Posterior cingulate gyrus (tissue), 11 donors: ENCODE measurements at regions not wholly inside any gene's neighbourhood (a gene's known extent, or its start where the extent isn't known, plus 50 kb on each side); places are given as distances from the start of the nearest gene placed in this dataset.
"Not testable (repeated sequence)": the region's sequence is repeated elsewhere in the genome, so short reads cannot be mapped to it uniquely, and the experiment has no call there.

Experiments used
- DNase-seq, 10 donors: peaks; one replicate each; pipeline versions ENCODE4 v3.0.0 to v3.0.0-alpha.2; 2020 to 2021; ENCODE audit warnings: mixed read lengths in 3 of 10
- intact Hi-C: fragments of 100-400 bp; cut with DNase I; formaldehyde crosslinking; loops from one replicate; pipeline ENCODE4 v1.15.1; 2023

- intact Hi-C loops, result no loop called here
- DNase-seq, result no peak
These were observed 557.5 kb downstream of the GOLGA6L6 start for GRCh38 chr15:19984101-19984500.

GRCh38 chr15:19974998-19975397, 566.6 kb downstream of the GOLGA6L6 start:
- DNase-seq, result no peak
- intact Hi-C loops, result no loop called here

- intact Hi-C loops, result no loop called here
- DNase-seq, result peak in 1 of 10 donors; percentile 64
These were observed 567.9 kb downstream of the GOLGA6L6 start for GRCh38 chr15:19973718-19974117.

GRCh38 chr15:19972582-19972981, 569.0 kb downstream of the GOLGA6L6 start:
- intact Hi-C loops, DNase-seq: not testable (repeated sequence)

- DNase-seq, intact Hi-C loops: not testable (repeated sequence)
These were observed 576.0 kb downstream of the GOLGA6L6 start for GRCh38 chr15:19965574-19965973.

GRCh38 chr15:19964480-19964879, 577.1 kb downstream of the GOLGA6L6 start:
- intact Hi-C loops, DNase-seq: not testable (repeated sequence)

- intact Hi-C loops, result no loop called here
These were observed 585.3 kb downstream of the GOLGA6L6 start for GRCh38 chr15:19956124-19956796.

GRCh38 chr15:19944261-19944888, 597.2 kb downstream of the GOLGA6L6 start:
- intact Hi-C loops, result no loop called here
- DNase-seq, result peak in 1 of 10 donors; percentile 79

More at GRCh38 chr15:19956124-19956796, 585.3 kb downstream of the GOLGA6L6 start:
- DNase-seq, result no peak

- intact Hi-C loops, result no loop called here
- DNase-seq, result peak in 1 of 10 donors; percentile 66
These were observed 598.1 kb downstream of the GOLGA6L6 start for GRCh38 chr15:19943515-19943914.

GRCh38 chr15:19903281-19903680, 638.3 kb downstream of the GOLGA6L6 start:
- DNase-seq, intact Hi-C loops: not testable (repeated sequence)

- DNase-seq, intact Hi-C loops: not testable (repeated sequence)
These were observed 639.2 kb downstream of the GOLGA6L6 start for GRCh38 chr15:19902388-19902787.

GRCh38 chr15:19901414-19901813, 640.2 kb downstream of the GOLGA6L6 start:
- intact Hi-C loops, DNase-seq: not testable (repeated sequence)

GRCh38 chr15:19899021-19899824, 642.4 kb downstream of the GOLGA6L6 start:
- intact Hi-C loops, result no loop called here

GRCh38 chr15:19888811-19889210, 652.8 kb downstream of the GOLGA6L6 start:
- DNase-seq, intact Hi-C loops: not testable (repeated sequence)

More at GRCh38 chr15:19899021-19899824, 642.4 kb downstream of the GOLGA6L6 start:
- DNase-seq, result peak in 3 of 10 donors; percentile 41 to 66 (median 54)

GRCh38 chr15:19844061-19844460, 697.5 kb downstream of the GOLGA6L6 start:
- intact Hi-C loops, DNase-seq: not testable (repeated sequence)
